NCI-H187 (cell line): ENCODE measurements at regions not wholly inside any gene's neighbourhood (a gene's known extent, or its start where the extent isn't known, plus 50 kb on each side); places are given as distances from the start of the nearest gene placed in this dataset.

Experiments
- DNase-seq, 2 experiments: peaks; one replicate each; lab custom pipeline; 2025; lab: John Stamatoyannopoulos, UW

DNA sequence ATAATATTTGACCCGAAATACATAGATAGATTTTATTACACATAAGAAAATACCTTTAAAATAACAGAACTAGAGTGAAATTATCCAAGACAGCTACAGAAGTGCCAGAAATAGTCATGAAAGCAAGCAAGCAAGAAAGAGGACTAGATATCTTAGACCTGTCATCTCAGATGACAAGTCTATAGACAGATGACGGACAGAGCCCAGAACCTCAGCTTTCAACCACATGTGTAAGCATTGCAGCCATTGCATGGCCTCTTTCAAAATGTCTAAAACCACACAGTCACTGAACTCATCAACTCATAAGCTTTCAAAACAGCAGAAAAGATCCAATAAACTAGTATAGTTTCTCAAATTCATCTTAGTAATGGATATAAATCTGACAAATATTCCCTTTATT, 59.8 kb upstream of the FHIT start:
- DNase-seq: no peak

DNA sequence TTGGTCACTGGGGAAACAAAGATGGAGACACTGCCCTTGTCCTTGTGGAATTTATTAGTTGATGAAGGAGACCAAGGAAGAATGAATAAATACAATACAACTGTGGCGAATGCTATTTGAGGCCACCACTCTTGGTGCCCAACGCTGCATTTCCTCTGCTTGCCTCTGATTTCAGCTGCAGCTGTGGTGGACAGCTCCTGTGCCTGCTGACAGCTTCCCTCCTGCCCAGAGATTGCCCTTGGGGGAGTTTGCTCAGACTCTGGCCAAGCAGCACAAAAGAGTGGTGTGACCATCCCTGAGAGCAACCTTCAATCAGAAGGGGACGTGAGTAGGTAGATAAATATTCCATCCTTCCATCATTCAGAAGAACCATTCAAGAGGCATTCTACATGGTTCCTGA, 64.6 kb upstream of the FHIT start:
- no peak for DNase-seq

DNA sequence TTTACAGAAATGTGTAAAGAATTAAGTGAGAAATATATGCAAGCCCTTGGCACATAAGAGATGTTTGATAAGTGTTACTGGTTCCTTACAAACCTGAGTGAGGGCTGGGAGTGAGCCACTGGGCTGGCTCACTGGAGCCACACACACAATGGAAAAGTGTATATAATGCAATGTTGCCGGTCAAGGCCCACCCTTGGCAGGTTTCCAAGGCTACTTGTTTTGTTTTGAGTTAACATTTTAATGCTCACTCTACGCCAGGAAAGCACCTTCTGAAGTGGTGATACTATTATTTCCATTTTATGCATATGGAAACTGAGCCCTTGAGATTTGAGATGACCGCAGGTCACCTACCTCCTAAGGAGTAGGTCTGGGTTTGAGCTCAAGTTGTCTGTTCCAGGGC, 71.8 kb upstream of the FHIT start:
- peak in 1 of 2 experiments; percentile 20 for DNase-seq

DNA sequence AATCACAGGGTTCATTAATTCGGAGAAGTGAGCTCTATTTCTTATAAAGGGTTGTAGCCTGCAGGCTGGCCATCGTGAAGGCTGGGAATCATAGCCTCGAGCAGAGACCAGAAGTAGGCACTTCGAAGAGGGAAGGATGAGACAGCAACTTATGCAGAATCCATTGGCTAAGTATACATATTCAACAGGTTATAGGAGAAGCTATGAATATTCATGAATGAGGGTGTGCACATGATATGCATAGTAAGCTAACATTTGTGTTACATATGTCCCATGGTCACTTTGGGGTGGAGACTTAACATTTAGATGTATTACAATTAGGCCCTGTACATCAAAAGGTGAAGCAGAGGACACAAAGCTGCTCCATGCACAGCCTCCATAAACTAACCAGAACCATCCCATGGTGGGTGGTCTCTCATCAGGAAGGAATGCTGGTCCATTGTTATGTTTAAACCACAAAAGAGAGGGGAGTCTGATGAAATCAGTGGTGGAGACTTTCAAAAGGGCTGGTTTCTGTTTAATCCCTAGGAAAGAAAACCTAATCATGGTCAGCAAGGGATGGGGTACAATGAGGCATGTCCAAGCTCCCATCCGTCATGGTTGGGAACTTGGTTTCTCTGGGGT, 80.8 kb upstream of the FHIT start:
- DNase-seq: no peak

DNA sequence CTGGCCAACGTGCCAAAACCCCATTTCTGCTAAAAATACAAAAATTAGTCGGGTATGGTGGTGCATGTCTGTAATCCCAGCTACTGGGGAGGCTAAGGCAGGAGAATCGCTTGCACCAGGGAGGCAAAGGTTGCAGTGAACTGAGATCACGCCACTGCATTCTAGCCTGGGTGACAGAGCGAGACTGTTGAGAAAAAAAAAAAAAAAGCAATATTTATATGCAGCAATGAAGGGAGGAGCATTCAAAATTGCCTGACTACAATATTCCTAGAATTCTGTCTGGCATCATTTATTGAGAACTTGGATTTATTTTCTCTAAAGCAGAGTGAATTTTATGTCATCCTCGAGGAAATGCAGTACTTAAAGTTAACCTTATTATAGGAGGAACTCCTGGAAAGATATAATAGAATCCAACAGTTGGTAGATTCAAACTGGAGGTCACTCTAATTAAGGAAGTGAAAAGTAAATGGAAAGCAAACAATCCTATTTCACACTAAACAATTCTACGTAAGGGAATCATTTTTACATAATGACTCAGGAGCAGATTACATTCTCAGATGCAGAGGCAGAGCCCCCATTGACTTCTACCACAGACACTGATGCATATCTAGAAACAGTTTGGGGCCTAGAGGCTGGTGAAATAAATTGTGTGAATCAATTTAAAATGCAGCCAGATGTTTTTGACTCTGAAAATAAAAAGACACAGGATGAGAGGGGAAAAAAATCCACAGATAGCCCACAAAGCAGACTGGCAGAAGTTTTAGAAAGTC, 82.1 kb upstream of the FHIT start:
- DNase-seq: no peak

DNA sequence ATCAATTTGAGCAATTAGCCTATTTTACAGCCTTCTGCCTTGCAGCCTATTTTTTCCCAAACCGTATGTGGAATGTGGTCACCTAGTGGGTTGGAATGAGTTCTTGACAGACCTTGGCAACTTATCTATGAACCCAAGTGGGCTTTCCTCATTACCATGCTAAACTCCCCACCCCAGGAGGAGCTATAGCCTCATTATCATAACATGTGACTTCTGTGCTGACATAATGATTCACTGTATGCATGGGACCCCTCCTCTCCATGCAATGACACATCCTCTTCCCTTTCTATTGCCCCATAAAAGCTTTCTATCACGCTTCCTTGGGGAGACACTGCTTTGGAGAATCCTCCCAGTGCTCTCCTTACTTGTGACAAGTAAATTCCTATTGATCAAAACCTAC, 83.5 kb upstream of the FHIT start:
- no peak for DNase-seq

DNA sequence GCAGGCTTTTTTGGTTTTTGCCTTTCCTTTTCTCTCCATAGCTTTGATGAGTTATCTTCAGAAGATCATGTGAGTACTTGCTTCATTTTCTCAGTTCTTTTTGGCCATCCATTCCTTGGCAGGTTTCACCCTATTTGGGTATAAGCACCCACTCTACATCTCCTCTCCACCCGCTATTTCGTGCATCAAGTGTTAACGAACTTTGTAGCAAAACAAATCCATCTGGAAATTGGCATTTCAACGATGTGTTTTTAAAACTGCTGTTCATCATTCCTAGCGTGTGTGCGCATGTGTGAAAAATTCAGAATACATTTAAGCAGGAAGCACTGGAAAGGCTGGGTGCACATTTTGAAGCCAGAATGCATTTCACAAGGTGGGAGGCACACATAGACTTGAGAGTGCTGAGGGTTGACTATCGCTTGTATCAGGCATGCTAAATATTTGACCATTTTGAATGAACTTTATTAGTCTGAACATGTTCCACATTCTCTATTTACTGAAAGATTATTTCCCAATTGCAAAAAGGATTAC, 89.7 kb upstream of the FHIT start:
- no peak for DNase-seq

DNA sequence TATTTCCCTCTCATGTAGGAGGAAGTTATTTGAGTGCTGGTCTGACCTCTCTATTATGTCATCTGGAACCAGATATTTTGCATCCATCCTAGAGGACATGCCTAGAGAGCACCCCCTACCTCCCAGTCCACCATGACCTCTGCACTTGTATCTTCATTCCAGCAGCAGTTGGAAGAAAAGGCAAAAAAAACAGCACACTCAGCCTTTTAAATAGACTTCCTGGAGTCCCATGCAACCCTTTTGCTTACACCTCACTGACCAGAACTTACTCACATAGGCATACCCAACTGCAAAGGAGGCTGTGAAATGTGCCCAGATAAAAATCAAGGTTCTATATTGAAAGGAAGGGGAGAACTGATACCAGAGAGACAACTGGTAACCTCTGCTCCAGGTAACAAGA, 92.3 kb upstream of the FHIT start:
- no peak for DNase-seq

DNA sequence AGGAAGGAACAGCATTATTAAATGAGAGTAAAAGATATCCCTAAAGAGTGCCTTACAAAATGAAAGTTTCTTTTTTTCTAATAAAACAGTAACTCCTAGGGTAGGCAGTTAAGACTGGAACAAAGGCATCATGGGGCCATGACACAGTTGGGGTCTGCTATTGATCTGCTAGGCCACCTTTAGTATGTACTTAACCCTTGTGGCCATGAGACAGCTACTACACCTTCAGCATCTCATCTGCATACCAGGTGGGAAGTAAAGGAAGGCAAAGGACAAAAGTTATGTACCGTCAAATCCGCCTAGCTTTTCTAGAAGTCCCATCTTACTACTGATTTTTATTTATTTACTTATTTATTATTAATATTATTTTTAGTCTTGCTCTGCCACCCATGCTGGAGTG, 93.8 kb upstream of the FHIT start:
- DNase-seq: no peak

DNA sequence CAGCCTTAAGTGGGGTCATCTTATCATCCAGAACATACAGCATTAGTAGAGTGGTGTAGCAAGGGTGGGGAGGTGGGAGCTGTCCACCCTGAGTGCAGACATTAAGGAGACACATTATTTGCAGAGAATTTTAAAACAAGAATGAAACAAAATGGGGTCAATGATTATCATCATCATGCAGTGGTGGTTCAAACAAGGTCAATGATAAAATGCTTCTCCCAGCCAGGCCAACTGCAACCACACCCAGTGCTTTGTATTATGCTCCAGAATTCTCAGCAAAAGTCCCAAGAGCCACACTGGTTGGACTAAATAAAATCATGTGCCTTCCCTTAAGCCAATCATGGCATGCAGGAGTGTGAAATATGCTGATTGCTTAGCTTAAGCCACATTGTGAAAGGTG, 96.7 kb upstream of the FHIT start:
- DNase-seq: no peak

DNA sequence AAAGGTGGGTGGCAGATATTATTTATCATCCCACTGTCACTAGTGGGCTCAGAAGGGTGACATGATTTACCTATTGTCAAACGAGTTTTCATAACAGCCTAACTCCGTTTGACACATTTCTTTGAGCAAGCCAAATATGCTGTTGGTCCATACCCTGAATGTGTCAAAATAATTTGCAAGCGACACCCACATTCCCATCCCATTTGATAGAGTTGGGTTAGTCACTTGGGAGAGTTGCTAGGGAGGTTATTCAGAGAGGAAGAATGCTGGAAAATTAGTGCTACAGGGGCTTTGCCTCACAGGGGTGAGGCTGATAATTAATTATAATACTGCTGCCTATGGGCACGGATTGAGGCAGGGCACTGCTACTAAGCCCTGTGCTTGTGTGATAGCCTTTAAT, 98.5 kb upstream of the FHIT start:
- no peak for DNase-seq

DNA sequence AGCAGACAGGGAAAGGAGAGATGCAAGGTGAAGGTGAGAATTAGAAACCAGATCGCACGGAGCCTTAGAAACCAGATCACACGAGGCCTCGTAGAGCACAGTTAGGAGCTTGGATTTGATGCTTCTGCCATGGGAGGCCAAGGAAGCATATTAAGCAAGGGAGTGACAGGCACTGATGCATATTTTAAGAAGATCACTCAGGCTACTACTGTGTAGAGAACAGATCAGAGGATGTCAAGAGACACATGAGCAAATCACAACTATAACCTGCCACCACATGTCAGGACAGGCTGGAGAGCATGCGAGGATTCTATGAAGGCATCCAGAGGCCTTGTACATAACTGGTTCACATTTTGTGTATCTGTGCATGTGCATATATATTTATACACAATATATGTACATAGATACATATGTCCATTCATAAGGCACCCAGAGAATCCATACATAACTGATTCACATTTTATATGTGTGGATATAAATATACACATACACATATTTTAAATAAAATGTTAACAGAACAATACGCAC, 99.6 kb upstream of the FHIT start:
- no peak for DNase-seq

DNA sequence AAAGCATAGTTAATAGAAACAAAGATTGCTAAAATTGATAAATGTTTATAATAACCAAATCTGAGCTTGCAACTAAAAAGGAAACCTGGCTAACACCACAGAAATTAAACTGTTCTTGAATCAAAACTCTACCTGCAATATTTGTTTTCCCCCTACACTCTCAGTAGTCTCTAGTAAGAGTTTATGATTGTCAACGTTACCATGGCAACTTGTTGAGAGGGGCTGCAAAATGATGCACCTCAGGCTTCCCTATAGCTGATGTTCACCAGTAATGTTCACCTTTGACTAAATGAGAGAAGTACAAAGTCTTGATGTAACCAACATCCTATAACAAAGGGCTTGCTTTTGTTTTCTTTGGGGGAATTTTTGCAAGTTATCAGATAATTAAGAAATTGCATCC, 101.1 kb upstream of the FHIT start:
- no peak for DNase-seq

DNA sequence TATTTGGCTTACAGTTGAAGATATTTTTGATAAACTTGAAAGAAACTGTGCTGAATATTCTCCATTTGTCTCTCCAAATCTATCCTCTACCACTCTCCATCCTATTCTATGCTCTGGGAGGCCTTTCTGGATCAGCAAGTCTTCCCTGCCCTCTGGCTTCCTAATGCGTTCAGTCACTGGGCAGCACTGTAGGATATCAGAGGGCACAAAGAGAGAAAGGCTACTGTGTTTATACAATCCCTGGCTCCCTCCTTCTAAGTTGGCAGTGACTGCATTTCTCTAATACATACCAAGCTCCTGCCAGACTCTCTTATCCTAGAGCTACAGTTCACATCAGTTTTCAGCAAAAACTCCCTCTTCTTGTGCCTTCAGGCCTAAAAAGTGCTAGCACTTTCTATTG, 102.1 kb upstream of the FHIT start:
- no peak for DNase-seq

DNA sequence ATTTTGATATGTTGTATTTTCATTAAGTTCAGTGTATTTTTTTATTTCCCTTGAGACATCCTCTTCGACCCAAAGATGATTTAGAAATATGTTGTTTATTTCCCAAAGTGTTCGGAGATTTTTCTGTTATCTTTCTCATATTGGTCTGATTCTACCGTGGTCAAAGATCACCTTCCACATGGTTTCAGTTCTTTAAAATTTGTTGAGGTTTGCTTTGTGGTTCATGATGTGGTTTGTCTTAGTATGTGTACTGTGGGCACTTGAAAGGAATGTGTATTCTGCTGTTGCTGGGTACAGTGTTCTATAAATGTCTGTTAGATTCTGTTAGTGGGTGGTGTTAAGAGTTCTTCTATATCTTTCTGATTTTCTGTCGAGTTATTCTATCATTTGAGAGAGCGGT, 103.4 kb upstream of the FHIT start:
- no peak for DNase-seq

DNA sequence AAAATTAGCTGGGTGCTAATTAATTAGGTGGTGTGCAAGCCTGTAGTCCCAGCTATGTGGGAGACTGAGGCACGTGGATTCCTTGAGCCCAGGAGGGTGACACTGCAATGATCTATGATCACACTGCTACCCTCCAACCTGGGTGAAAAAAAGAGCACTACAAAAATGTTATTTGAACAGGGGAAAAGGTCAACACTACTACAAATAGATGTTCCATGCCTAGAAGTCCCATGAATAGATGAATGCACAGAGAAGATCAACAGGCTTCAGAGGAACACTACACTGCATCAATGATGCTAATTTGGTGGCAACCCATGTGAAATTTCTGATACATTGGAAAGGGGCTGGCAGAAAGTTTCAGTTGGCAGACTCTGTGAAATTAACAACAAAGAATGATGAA, 105.4 kb upstream of the FHIT start:
- no peak for DNase-seq

DNA sequence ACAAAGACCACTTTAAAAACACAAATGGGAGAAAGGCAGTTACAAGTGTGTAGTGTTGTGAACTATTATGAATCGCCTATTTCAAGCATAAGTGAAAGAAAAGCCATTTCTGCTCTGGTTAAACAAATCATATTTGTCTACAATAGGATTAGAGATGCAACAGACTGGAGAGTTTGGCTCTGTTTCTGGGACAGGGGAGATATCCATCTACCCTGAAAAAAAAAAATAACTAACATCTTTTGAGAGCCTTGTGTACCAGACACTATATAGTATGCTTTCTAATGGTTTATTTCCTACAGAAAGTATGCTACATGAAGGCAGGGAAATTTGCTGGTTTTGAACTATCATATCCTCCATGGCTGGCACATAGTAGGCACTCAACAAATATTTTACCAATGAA, 106.7 kb upstream of the FHIT start:
- no peak for DNase-seq

DNA sequence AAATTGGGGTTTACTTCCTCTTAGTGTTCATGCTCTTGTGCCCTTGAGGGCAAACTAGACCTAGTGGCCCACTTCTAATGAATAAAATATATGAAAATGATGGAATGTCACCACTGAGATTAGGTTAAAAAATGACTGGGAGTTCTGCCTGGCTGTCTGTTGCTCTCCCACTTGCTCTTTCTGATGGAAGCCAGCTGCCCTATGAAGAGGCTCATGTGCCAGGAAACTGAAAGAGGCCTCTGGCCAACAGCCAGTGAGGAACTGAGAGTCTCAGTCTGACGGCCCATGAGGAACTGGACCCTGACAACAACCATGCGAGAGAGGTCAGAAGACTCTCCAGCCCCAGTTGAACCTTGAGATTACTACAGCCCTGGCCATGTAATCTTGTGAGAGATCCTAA, 107.1 kb upstream of the FHIT start:
- no peak for DNase-seq

DNA sequence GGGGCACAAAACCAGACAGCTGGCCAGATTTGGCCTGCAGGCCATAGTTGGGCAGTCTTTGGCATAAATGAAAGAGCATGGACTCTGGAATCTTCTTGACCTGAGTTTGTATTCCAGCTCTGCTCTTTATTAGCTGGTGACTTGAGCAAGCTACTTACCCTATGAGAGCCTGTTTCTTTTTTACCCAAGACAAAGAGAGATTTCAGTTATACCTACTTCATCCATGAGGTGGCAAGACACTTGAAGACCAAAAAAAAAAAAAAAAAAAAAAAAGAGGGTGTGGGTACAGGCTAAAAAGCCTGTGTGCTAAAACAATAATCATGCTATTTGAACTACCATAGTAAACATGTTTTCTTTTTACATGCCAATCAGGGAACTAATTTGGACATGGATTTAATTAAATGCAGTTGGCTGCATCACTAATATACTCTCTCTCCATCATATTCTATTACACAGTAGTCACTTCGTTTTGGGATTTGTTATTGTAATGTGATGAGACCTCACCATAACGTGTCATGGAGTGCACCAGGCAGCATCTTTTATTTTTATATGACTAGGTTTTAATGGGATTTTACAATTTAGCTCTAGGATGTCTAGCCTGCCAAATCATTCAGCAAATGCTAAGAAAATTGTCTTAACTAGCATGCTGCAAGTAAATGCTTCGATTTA, 109.2 kb upstream of the FHIT start:
- DNase-seq: no peak

DNA sequence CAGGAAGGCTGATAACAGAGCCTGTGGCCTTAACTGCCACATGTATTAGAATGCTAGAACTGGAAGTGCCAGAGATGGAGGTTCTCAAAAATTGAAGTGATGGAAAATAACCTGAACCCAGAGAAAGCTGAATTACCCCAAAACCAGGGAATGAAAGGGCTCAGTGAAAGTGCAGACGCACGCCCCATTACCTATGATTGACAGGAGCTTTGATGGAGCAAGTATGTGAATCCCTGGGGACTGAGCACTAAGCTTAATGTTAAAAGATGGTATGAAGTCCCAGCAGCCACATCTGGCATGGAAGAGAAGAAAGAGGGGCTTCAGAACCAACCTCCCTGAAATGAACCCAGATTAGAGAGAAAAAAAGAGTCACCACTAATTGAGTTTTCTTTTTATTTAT, 118.4 kb upstream of the FHIT start:
- DNase-seq: no peak

DNA sequence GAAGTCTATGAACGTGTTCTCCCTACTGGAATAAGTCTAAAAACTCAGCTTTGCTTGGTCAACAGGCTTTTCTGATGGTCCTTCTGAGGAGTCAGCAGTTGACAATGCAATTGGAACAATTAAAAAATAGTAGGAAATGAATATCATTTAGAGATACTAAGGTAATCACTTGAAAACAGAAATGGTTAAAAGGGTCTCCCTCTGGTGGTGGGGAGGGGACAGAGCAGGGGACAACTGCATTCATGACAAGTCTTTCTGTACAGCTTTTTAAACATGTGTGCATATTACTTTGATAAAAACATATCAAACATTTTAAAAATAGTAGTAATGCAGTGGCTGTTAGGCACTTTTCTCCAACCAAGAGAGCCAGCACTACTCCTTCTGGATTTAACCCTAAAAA, 119.9 kb upstream of the FHIT start:
- no peak for DNase-seq

DNA sequence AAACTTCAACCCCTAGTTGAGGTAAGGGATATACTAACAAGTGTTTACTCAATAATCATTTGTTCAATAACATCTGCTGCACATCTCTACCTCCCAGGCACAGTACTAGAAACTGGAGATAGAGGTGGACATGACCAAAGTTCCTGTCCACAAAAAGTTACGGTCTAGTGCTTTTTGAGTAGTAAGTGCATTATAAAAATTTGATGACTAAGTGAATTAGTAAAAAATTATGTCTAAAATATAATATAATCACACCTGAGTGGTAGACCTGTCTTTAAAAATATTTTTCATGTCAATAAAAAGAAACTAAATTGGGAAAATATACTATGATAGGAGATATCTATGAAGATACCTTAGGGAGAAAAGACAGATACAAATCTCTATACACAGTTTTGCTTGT, 121.5 kb upstream of the FHIT start:
- no peak for DNase-seq

DNA sequence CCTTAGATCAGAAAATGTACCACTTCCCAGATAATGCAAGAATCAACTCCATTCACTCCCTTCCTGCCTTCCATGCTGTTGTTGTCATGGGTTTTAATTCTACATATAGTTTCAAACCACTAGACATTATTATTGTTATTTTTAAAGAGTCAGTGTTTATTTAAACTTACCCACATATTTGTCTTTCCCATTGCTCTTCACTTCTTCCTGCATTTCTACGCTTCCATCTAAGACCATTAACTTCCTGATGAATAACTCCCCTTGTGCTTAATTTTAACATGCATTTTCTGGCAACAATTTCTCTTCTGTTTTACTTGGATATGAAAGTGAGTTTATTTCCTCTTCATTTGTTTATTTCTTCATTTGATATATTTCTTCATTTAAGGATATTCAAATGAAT, 127.1 kb upstream of the FHIT start:
- DNase-seq: no peak
